Erythroblast (primary cell): ENCODE measurements at regions not wholly inside any gene's neighbourhood (a gene's known extent, or its start where the extent isn't known, plus 50 kb on each side); places are given as distances from the start of the nearest gene placed in this dataset.

Experiments
- GATA1 ChIP-seq: IDR thresholded peaks from 2 replicates; pipeline ENCODE4 v1.6.1; 2011; ENCODE audit warnings: low read depth, mild to moderate bottlenecking, control low read depth, low read length, moderate library complexity
- POLR2A ChIP-seq: IDR thresholded peaks from 2 replicates; pipeline ENCODE4 v1.6.1; 2011; ENCODE audit warnings: mild to moderate bottlenecking, low read length

DNA sequence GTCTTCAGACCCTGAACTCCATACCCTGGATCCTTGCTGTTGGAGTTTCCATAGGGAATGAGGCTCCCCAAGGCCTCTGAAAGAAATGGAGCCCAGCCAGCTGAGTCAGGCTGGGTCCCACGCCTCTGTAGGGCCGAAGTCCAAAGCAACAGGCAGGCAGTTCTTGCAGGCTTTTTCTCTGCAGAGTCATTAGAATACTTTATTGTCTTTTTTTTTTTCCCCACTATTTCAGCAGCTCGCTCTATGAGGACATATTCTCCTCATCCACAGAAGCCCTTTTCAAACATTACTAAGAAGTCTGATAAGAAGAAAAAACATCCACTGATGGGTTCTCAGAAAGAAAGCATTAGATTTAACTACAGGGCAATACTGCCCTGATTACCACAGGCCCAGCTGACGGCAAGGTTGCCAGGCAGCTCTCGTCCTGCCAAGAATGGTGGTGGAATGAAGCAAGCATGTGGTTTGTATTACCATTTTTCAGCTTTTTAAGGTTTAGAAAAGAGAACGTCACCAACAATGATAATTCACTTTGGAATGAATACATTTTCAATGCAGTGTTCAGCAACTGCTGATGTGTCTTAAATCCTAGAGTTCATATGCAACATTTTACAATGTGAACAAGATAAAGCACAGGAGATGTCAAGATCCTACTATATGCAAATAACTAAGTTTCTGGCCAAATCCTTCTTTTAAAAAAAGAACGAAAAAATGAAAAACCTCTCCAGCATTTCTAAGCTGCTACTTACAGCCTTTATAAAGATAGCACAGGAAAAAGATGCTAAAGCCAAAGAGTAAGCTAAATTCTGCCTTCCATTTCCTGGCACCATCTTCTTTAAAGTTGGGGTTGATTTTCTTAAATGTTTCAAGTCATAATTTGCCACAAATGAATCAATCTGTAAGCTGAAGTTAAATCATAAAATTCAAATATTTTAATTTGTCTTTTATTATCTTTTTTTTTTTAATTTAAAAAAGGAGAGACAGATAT is 223.6 kb upstream of the CITED2 start:
- TF ChIP-seq POLR2A (no peak), GATA1 (no peak)
